Loucy (cell line): ENCODE measurements at regions not wholly inside any gene's neighbourhood (a gene's known extent, or its start where the extent isn't known, plus 50 kb on each side); places are given as distances from the start of the nearest gene placed in this dataset.

ENCODE experiments used
- H2AFZ ChIP-seq: fragments of 200-600 bp; sonication (generic); 2 replicates; pipeline ENCODE4 v1.6.0; 2016; ENCODE audit warnings: antibody characterized with exemption, mild to moderate bottlenecking, low read length, moderate library complexity
- H3F3A ChIP-seq: fragments of 200-600 bp; 2 replicates; pipeline ENCODE4 v1.6.0; 2016; ENCODE audit warnings: antibody characterized with exemption, low read depth, mild to moderate bottlenecking
- H3K27me3 ChIP-seq: fragments of 200-600 bp; sonication (generic); 2 replicates; pipeline ENCODE4 v1.6.1; 2014; ENCODE audit warnings: low read length, mild to moderate bottlenecking; ENCODE audit not compliant: insufficient read depth, poor library complexity, severe bottlenecking
- H3K36me3 ChIP-seq: fragments of 200-600 bp; sonication (generic); 2 replicates; pipeline ENCODE4 v1.6.1; 2016; ENCODE audit warnings: low read length; ENCODE audit not compliant: insufficient read depth
- H3K4me1 ChIP-seq: fragments of 200-600 bp; sonication (generic); 2 replicates; pipeline ENCODE4 v1.5.1; 2014; ENCODE audit warnings: low read length, mild to moderate bottlenecking; ENCODE audit not compliant: insufficient read depth, poor library complexity, severe bottlenecking
- H3K4me2 ChIP-seq: fragments of 200-600 bp; sonication (generic); 2 replicates; pipeline ENCODE4 v1.6.0; 2014; ENCODE audit warnings: antibody characterized with exemption, low read length, low read depth, mild to moderate bottlenecking; ENCODE audit not compliant: poor library complexity, severe bottlenecking
- H3K4me3 ChIP-seq: fragments of 200-600 bp; sonication (generic); 2 replicates; pipeline ENCODE4 v1.5.1; 2014; ENCODE audit warnings: low read length, mild to moderate bottlenecking, mixed read lengths; ENCODE audit not compliant: poor library complexity, severe bottlenecking
- H3K79me2 ChIP-seq: fragments of 200-600 bp; sonication (generic); 2 replicates; pipeline ENCODE4 v1.6.1; 2014; ENCODE audit warnings: low read length; ENCODE audit not compliant: insufficient read depth
- H3K9ac ChIP-seq: fragments of 200-600 bp; sonication (generic); 2 replicates; pipeline ENCODE4 v1.6.0; 2014; ENCODE audit warnings: mild to moderate bottlenecking, low read depth, low read length, moderate library complexity; ENCODE audit not compliant: poor library complexity, severe bottlenecking
- H3K9me2 ChIP-seq: fragments of 200-600 bp; sonication (generic); replicated peaks from 2 replicates; pipeline ENCODE4 v1.6.1; 2016; ENCODE audit warnings: low read depth, low read length, mixed read lengths
- H3K9me3 ChIP-seq: fragments of 200-600 bp; sonication (generic); 2 replicates; pipeline ENCODE4 v1.6.1; 2014; ENCODE audit warnings: mild to moderate bottlenecking, antibody characterized with exemption, low read length, low read depth; ENCODE audit not compliant: insufficient read depth
- H4K20me1 ChIP-seq: fragments of 200-600 bp; sonication (generic); 2 replicates; pipeline ENCODE4 v1.6.0; 2014; ENCODE audit warnings: antibody characterized with exemption, low read length, mild to moderate bottlenecking; ENCODE audit not compliant: insufficient read depth, poor library complexity, severe bottlenecking
- CTCF ChIP-seq: fragments of 200-600 bp; sonication (generic); conservative IDR thresholded peaks from 2 replicates; pipeline ENCODE4 v1.5.1; 2014; ENCODE audit warnings: mild to moderate bottlenecking, antibody characterized with exemption, low read length
- EZH2phosphoT487 ChIP-seq: fragments of 200-600 bp; IDR thresholded peaks from 2 replicates; pipeline ENCODE4 v1.6.1; 2018; ENCODE audit warnings: antibody characterized with exemption, mild to moderate bottlenecking, moderate library complexity, borderline replicate concordance

GRCh38 chr3:109683746-109684145, 346.4 kb upstream of the DPPA4 start:
- Histone ChIP-seq H3K9ac (no peak overlapping the region), H3K4me2 (no peak overlapping the region), H3K9me3 (no peaks in the 10 kb centered on the region), H3K4me1 (no peaks in the 10 kb centered on the region), H3K36me3 (no peaks in the 10 kb centered on the region), H3K27me3 (no peaks in the 10 kb centered on the region), H2AFZ (no peak overlapping the region), H3K9me2 (no peaks in the 10 kb centered on the region), H3K4me3 (no peak overlapping the region), H3K79me2 (no peaks in the 10 kb centered on the region), H3F3A (no peaks in the 10 kb centered on the region), H4K20me1 (no peaks in the 10 kb centered on the region)
- no peak for TF ChIP-seq EZH2phosphoT487
- TF ChIP-seq CTCF = no peak

- Histone ChIP-seq H3K79me2 (no peaks in the 10 kb centered on the region), H3F3A (no peaks in the 10 kb centered on the region), H3K4me3 (no peak overlapping the region), H4K20me1 (no peaks in the 10 kb centered on the region), H3K4me2 (no peak overlapping the region), H2AFZ (no peak overlapping the region), H3K36me3 (no peaks in the 10 kb centered on the region), H3K9me3 (no peaks in the 10 kb centered on the region), H3K9me2 (no peaks in the 10 kb centered on the region), H3K27me3 (no peaks in the 10 kb centered on the region), H3K4me1 (no peaks in the 10 kb centered on the region), H3K9ac (no peak overlapping the region)
- TF ChIP-seq CTCF (no peak), EZH2phosphoT487 (no peak)
These were observed 348.0 kb upstream of the DPPA4 start for GRCh38 chr3:109685084-109686079.

GRCh38 chr3:109687626-109688025, 350.3 kb upstream of the DPPA4 start:
- Histone ChIP-seq H3K9me3 (no peaks in the 10 kb centered on the region), H3K4me3 (no peak overlapping the region), H3K27me3 (no peaks in the 10 kb centered on the region), H3K36me3 (no peaks in the 10 kb centered on the region), H3K79me2 (no peaks in the 10 kb centered on the region), H3K4me1 (no peaks in the 10 kb centered on the region), H3K9me2 (no peaks in the 10 kb centered on the region), H3F3A (no peaks in the 10 kb centered on the region), H3K4me2 (no peak overlapping the region), H3K9ac (no peak overlapping the region), H4K20me1 (no peaks in the 10 kb centered on the region), H2AFZ (no peak overlapping the region)
- TF ChIP-seq EZH2phosphoT487 = no peak
- no peak for TF ChIP-seq CTCF
